B cell (primary cell): ENCODE measurements at regions not wholly inside any gene's neighbourhood (a gene's known extent, or its start where the extent isn't known, plus 50 kb on each side); places are given as distances from the start of the nearest gene placed in this dataset.

ENCODE experiments used
- ATAC-seq: fragments of 200-7000 bp; cut with Tn5 transposase; one replicate; pipeline ENCODE4 v1.10.0; 2021; ENCODE audit warnings: low read depth, mild to moderate bottlenecking, moderate number of reproducible peaks, moderate library complexity
- CTCF ChIA-PET: fragments of 350-600 bp; sonication (Branson Sonifier 250); formaldehyde crosslinking; loops from one replicate; lab custom pipeline; 2021; ENCODE audit warnings: antibody characterized with exemption, inconsistent platforms; lab: Charles Lee
- POLR2A ChIA-PET: fragments of 350-600 bp; sonication (Branson Sonifier 250); formaldehyde crosslinking; loops from one replicate; lab custom pipeline; 2021; ENCODE audit warnings: antibody characterized with exemption; lab: Charles Lee
- DNase-seq: peaks from one replicate; pipeline ENCODE4 v3.0.0; 2013
- H2AFZ ChIP-seq: 2 replicates; pipeline ENCODE4 v1.6.1; 2012; ENCODE audit warnings: mild to moderate bottlenecking, low read depth, low read length; ENCODE audit not compliant: insufficient read depth, poor library complexity, severe bottlenecking
- H3K27ac ChIP-seq, 2 donors: 1 replicate in 1 of 2; 2 replicates in 1 of 2; pipeline ENCODE4 v1.5.1; 2012 to 2013; ENCODE audit warnings: low read length in 2 of 2, mild to moderate bottlenecking in 2 of 2, moderate library complexity in 1 of 2
- H3K27me3 ChIP-seq, 4 experiments: fragments of 200-600 bp in 1 of 4; sonication (generic) in 1 of 4; replicated peaks in 1 of 4; 1 replicate in 2 of 4; 2 replicates in 2 of 4; pipeline versions ENCODE4 v1.6.1 to v1.7.0; 2013 to 2016; ENCODE audit warnings: low read length in 3 of 4, mild to moderate bottlenecking in 2 of 4, mixed read lengths in 1 of 4, moderate library complexity in 1 of 4; ENCODE audit not compliant: insufficient read depth in 4 of 4, control insufficient read depth in 3 of 4; ENCODE audit errors: control extremely low read depth in 1 of 4
- H3K36me3 ChIP-seq, 2 experiments: replicated peaks in 1 of 2; 1 replicate in 1 of 2; 2 replicates in 1 of 2; pipeline versions ENCODE4 v1.6.1 to v1.7.1; 2013; ENCODE audit warnings: low read length in 1 of 2; ENCODE audit not compliant: insufficient read depth in 2 of 2, control insufficient read depth in 1 of 2; ENCODE audit errors: control extremely low read depth in 1 of 2, extremely low read depth in 1 of 2
- H3K4me1 ChIP-seq, 2 donors: fragments of 200-600 bp in 1 of 2; sonication (generic) in 1 of 2; 1 replicate in 1 of 2; 2 replicates in 1 of 2; pipeline versions ENCODE4 v1.5.1 to v1.6.1; 2013 to 2017; ENCODE audit warnings: low read length in 2 of 2; ENCODE audit not compliant: control insufficient read depth in 2 of 2, insufficient read depth in 2 of 2
- H3K4me2 ChIP-seq: replicated peaks from 2 replicates; pipeline ENCODE3; 2012; ENCODE audit warnings: mild to moderate bottlenecking, low read depth, low read length; ENCODE audit not compliant: poor library complexity, severe bottlenecking
- H3K4me3 ChIP-seq, 5 experiments: fragments of 200-600 bp in 1 of 5; sonication (generic) in 1 of 5; 1 replicate in 3 of 5; 2 replicates in 2 of 5; pipeline versions ENCODE4 v1.5.1 to v1.7.0; 2011 to 2016; ENCODE audit warnings: low read length in 4 of 5, mild to moderate bottlenecking in 4 of 5, low read depth in 2 of 5, control low read depth in 1 of 5, moderate library complexity in 1 of 5; ENCODE audit not compliant: insufficient read depth in 1 of 5; ENCODE audit errors: control extremely low read depth in 1 of 5, extremely low read depth in 1 of 5
- H3K79me2 ChIP-seq: fragments of 200-600 bp; sonication (generic); one replicate; pipeline ENCODE4 v1.6.0; 2016; ENCODE audit warnings: low read length; ENCODE audit not compliant: control insufficient read depth, insufficient read depth
- H3K9ac ChIP-seq: fragments of 200-600 bp; sonication (generic); 2 replicates; pipeline ENCODE4 v1.6.1; 2017; ENCODE audit warnings: mild to moderate bottlenecking, low read length, moderate library complexity
- H3K9me3 ChIP-seq, 3 donors: one replicate each; pipeline versions ENCODE4 v1.6.1 to v1.7.1; 2013; ENCODE audit warnings: low read length in 2 of 3; ENCODE audit not compliant: control insufficient read depth in 2 of 3, insufficient read depth in 1 of 3; ENCODE audit errors: control extremely low read depth in 1 of 3
- H4K20me1 ChIP-seq: 2 replicates; pipeline ENCODE4 v1.6.0; 2012; ENCODE audit warnings: mild to moderate bottlenecking, low read length; ENCODE audit not compliant: insufficient read depth, control insufficient read depth, poor library complexity, severe bottlenecking
- H3K27ac Mint-ChIP-seq: one replicate; pipeline ENCODE4 v1.8.0; 2021; ENCODE audit warnings: mixed read lengths
- H3K27me3 Mint-ChIP-seq: one replicate; pipeline ENCODE4 v1.8.0; 2021; ENCODE audit warnings: mixed read lengths
- H3K4me1 Mint-ChIP-seq: one replicate; pipeline ENCODE4 v1.8.0; 2021; ENCODE audit warnings: mixed read lengths
- H3K4me3 Mint-ChIP-seq: one replicate; pipeline ENCODE4 v1.8.0; 2021; ENCODE audit warnings: mixed read lengths
- H3K9me3 Mint-ChIP-seq: one replicate; pipeline ENCODE4 v1.8.0; 2022; ENCODE audit warnings: mixed read lengths; ENCODE audit not compliant: insufficient read depth
- CTCF ChIP-seq: fragments of 200-600 bp; IDR thresholded peaks from one replicate; pipeline ENCODE4 v1.8.0; 2022; ENCODE audit warnings: antibody characterized with exemption, mild to moderate bottlenecking
- EZH2 ChIP-seq: IDR thresholded peaks from 2 replicates; pipeline ENCODE4 v1.6.1; 2012; ENCODE audit warnings: borderline replicate concordance, low read depth, mild to moderate bottlenecking, moderate library complexity, low read length; ENCODE audit not compliant: insufficient read depth, poor library complexity, severe bottlenecking
- WGBS: methylation state at CpG from one replicate; pipeline ENCODE4 v1.1.5; 2013; ENCODE audit warnings: missing lambda C conversion rate; ENCODE audit not compliant: insufficient coverage; 5-methylcytosine and 5-hydroxymethylcytosine counted together
- intact Hi-C: fragments of 100-400 bp; cut with micrococcal nuclease; formaldehyde crosslinking; loops from one replicate; pipeline ENCODE4 v1.10.0; 2022

- H3K9me3 ChIP-seq: no peaks in the 10 kb centered on the region
- no peak overlapping the region for H3K4me3 ChIP-seq
- no CpG with 5 or more reads among the region's 4 CpGs for WGBS
- H3K27ac ChIP-seq: no peak overlapping the region
- intact Hi-C loops: no loop called here
- no peak overlapping the region for H2AFZ ChIP-seq
- H3K4me1 ChIP-seq: no peaks in the 10 kb centered on the region
- CTCF ChIA-PET: no interaction called here
- H3K27me3 ChIP-seq: no peaks in the 10 kb centered on the region
- no peaks in the 10 kb centered on the region for H4K20me1 ChIP-seq
- Mint-ChIP-seq H3K4me3 (no peak overlapping the region), H3K9me3 (no peaks in the 10 kb centered on the region), H3K4me1 (no peaks in the 10 kb centered on the region), H3K27me3 (peaks cover 9% of the 10 kb centered on the region), H3K27ac (no peak overlapping the region)
- H3K36me3 ChIP-seq: no peaks in the 10 kb centered on the region
- POLR2A ChIA-PET: no interaction called here
- no peak overlapping the region for H3K4me2 ChIP-seq
- no peak for TF ChIP-seq CTCF
- no peak for TF ChIP-seq EZH2
- DNase-seq (no peak), ATAC-seq (no peak)
- H3K79me2 ChIP-seq: no peaks in the 10 kb centered on the region
- no peak overlapping the region for H3K9ac ChIP-seq
Observed at GRCh38 chr13:75196147-75196837, 285.7 kb downstream of the TBC1D4 start.

- Mint-ChIP-seq H3K9me3 (no peaks in the 10 kb centered on the region), H3K27me3 (peaks cover 9% of the 10 kb centered on the region), H3K4me1 (no peaks in the 10 kb centered on the region), H3K27ac (no peak overlapping the region), H3K4me3 (no peak overlapping the region)
- no peak overlapping the region for H3K4me2 ChIP-seq
- DNase-seq (no peak), ATAC-seq (no peak)
- no peaks in the 10 kb centered on the region for H3K27me3 ChIP-seq
- no peak overlapping the region for H3K4me3 ChIP-seq
- 92% methylated on average over 5 of the region's 7 CpGs for WGBS
- no peak overlapping the region for H2AFZ ChIP-seq
- no peak overlapping the region for H3K27ac ChIP-seq
- intact Hi-C loops: no loop called here
- no peak for TF ChIP-seq EZH2
- TF ChIP-seq CTCF: no peak
- H3K9me3 ChIP-seq: no peaks in the 10 kb centered on the region
- no peaks in the 10 kb centered on the region for H4K20me1 ChIP-seq
- no peaks in the 10 kb centered on the region for H3K79me2 ChIP-seq
- no peaks in the 10 kb centered on the region for H3K4me1 ChIP-seq
- H3K9ac ChIP-seq: no peak overlapping the region
- CTCF ChIA-PET: no interaction called here
- H3K36me3 ChIP-seq: no peaks in the 10 kb centered on the region
- POLR2A ChIA-PET: no interaction called here
Observed at GRCh38 chr13:75195495-75196146, 286.3 kb downstream of the TBC1D4 start.
